ENCODE measurements at regions not wholly inside any gene's neighbourhood (a gene's known extent, or its start where the extent isn't known, plus 50 kb on each side); places are given as distances from the start of the nearest gene placed in this dataset.

- no peak overlapping the region for H3K4me3 ChIP-seq (ENCODE audit: low read length)
- TF ChIP-seq, protein P1, sequence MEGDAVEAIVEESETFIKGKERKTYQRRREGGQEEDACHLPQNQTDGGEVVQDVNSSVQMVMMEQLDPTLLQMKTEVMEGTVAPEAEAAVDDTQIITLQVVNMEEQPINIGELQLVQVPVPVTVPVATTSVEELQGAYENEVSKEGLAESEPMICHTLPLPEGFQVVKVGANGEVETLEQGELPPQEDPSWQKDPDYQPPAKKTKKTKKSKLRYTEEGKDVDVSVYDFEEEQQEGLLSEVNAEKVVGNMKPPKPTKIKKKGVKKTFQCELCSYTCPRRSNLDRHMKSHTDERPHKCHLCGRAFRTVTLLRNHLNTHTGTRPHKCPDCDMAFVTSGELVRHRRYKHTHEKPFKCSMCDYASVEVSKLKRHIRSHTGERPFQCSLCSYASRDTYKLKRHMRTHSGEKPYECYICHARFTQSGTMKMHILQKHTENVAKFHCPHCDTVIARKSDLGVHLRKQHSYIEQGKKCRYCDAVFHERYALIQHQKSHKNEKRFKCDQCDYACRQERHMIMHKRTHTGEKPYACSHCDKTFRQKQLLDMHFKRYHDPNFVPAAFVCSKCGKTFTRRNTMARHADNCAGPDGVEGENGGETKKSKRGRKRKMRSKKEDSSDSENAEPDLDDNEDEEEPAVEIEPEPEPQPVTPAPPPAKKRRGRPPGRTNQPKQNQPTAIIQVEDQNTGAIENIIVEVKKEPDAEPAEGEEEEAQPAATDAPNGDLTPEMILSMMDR (IDR thresholded peaks at IDR 0.05; ENCODE audit: insufficient read depth, low read depth, low read length, missing control alignments) = no peak
- DNase-seq (ENCODE audit: low read depth) = peak; percentile 48
Observed at GRCh38 chr4:160372390-160372789, 1269.5 kb downstream of the RAPGEF2 start.

DNA sequence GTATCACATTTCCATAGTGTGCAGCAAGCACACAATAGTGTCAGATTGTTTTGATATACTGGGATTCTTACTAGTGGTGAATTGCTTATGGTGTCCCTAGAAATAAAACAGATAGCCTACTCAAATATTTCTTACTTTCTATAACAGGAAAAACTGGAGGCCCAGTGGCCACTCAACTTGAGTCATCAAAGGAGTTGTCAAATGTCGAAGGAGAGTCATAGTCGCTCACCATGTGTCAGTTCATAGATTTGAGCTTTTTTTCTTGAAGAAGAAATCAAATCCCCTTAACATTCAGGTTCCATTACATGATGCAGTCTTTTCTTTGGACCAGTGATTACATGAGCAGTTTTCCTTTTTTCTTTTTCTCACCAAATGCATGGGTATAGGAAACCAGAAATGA, 1271.0 kb downstream of the RAPGEF2 start:
- peak; percentile 76 for DNase-seq (ENCODE audit: low read depth)
- H3K4me3 ChIP-seq (ENCODE audit: low read length) = no peak overlapping the region
- TF ChIP-seq, protein P1 (IDR thresholded peaks at IDR 0.05; ENCODE audit: insufficient read depth, low read depth, low read length, missing control alignments) = no peak

- peak; percentile 72 for DNase-seq (ENCODE audit: low read depth)
Observed at GRCh38 chr4:160375772-160376452, 1273.0 kb downstream of the RAPGEF2 start.

DNA sequence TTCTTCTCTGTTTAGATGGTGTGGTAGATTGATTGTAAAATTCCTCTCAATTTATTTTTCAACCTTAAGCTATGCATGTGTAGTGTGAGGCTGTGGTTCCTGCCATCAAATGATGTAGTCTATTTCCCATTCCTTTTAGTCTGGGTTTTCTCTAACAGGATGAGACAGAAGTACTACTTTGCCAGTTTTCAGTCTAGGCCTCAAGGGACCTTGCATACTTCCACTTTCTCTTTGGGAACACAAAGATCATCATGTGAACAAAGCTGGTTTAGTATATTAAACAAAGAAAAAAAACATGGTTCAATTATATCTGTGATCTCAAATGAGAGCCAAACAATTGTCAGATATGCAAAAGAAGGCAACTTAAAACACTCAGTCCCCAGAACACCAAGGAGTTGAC, 1284.0 kb downstream of the RAPGEF2 start:
- DNase-seq (ENCODE audit: low read depth) = no peak
- no peak overlapping the region for H3K4me3 ChIP-seq (ENCODE audit: low read length)
- TF ChIP-seq, protein P1 (IDR thresholded peaks at IDR 0.05; ENCODE audit: insufficient read depth, low read depth, low read length, missing control alignments) = no peak

More at GRCh38 chr4:160375772-160376452, 1273.0 kb downstream of the RAPGEF2 start:
- H3K4me3 ChIP-seq (ENCODE audit: low read length) = no peak overlapping the region
- TF ChIP-seq, protein P1 (IDR thresholded peaks at IDR 0.05; ENCODE audit: insufficient read depth, low read depth, low read length, missing control alignments) = no peak

- TF ChIP-seq, protein P1 (IDR thresholded peaks at IDR 0.05; ENCODE audit: insufficient read depth, low read depth, low read length, missing control alignments) = no peak
- no peak for DNase-seq (ENCODE audit: low read depth)
- H3K4me3 ChIP-seq (ENCODE audit: low read length) = no peak overlapping the region
Observed at GRCh38 chr4:160399826-160400225, 1296.9 kb downstream of the RAPGEF2 start.

- TF ChIP-seq, protein P1 (IDR thresholded peaks at IDR 0.05; ENCODE audit: insufficient read depth, low read depth, low read length, missing control alignments) = no peak
- no peak for DNase-seq (ENCODE audit: low read depth)
- H3K4me3 ChIP-seq (ENCODE audit: low read length) = no peak overlapping the region
Observed at GRCh38 chr4:160403081-160403480, 1300.2 kb downstream of the RAPGEF2 start.

- TF ChIP-seq, protein P1 (IDR thresholded peaks at IDR 0.05; ENCODE audit: insufficient read depth, low read depth, low read length, missing control alignments) = no peak
- DNase-seq (ENCODE audit: low read depth) = no peak
- H3K4me3 ChIP-seq (ENCODE audit: low read length) = no peak overlapping the region
Observed at GRCh38 chr4:160406263-160406825, 1303.5 kb downstream of the RAPGEF2 start.
